SK-N-SH treated with all-trans-retinoic acid at 6 μM for 48 hours (cell line): ENCODE measurements at regions not wholly inside any gene's neighbourhood (a gene's known extent, or its start where the extent isn't known, plus 50 kb on each side); places are given as distances from the start of the nearest gene placed in this dataset.

Experiments used
- ATAC-seq: fragments of 200-7000 bp; cut with Tn5 transposase; 3 replicates; pipeline ENCODE4 v1.9.1; 2020; ENCODE audit warnings: mild to moderate bottlenecking, moderate library complexity
- ARNTL ChIP-seq: fragments of 450-650 bp; formaldehyde crosslinking; IDR thresholded peaks from 2 replicates; pipeline ENCODE4 v1.5.0; 2020; ENCODE audit warnings: low read depth, mild to moderate bottlenecking, moderate library complexity, borderline replicate concordance
- BACH2 ChIP-seq: fragments of 250-450 bp; sonication (Bioruptor Pico); IDR thresholded peaks from 2 replicates; pipeline ENCODE4 v1.9.0; 2021; ENCODE audit warnings: mild to moderate bottlenecking, borderline replicate concordance
- CSDC2 ChIP-seq: fragments of 250-450 bp; sonication (Bioruptor Pico); IDR thresholded peaks from 2 replicates; pipeline ENCODE4 v1.5.0; 2020; ENCODE audit warnings: mild to moderate bottlenecking, moderate library complexity
- ESRRG ChIP-seq: fragments of 250-450 bp; sonication (Bioruptor Pico); IDR thresholded peaks from 2 replicates; pipeline ENCODE4 v1.6.1; 2021; ENCODE audit warnings: mild to moderate bottlenecking
- GLIS3 ChIP-seq: fragments of 250-450 bp; sonication (Bioruptor Pico); IDR thresholded peaks from 2 replicates; pipeline ENCODE4 v1.5.0; 2020; ENCODE audit warnings: mild to moderate bottlenecking, moderate library complexity
- ISL1 ChIP-seq: fragments of 250-450 bp; sonication (Bioruptor Pico); IDR thresholded peaks from 2 replicates; pipeline ENCODE4 v2.1.2; 2022; ENCODE audit warnings: mild to moderate bottlenecking, moderate library complexity
- OSR1 ChIP-seq: fragments of 250-450 bp; sonication (Bioruptor Pico); IDR thresholded peaks from 2 replicates; pipeline ENCODE4 v1.8.0; 2022; ENCODE audit warnings: moderate library complexity, mild to moderate bottlenecking, inconsistent platforms
- PPARA ChIP-seq: fragments of 250-450 bp; sonication (Bioruptor Pico); IDR thresholded peaks from 2 replicates; pipeline ENCODE4 v1.5.0; 2020; ENCODE audit warnings: mild to moderate bottlenecking, borderline replicate concordance
- RARB ChIP-seq: fragments of 250-450 bp; sonication (Bioruptor Pico); IDR thresholded peaks from 2 replicates; pipeline ENCODE4 v1.8.0; 2021; ENCODE audit warnings: mild to moderate bottlenecking, moderate library complexity
- TCF4 ChIP-seq: fragments of 250-450 bp; sonication (Bioruptor Pico); IDR thresholded peaks from 2 replicates; pipeline ENCODE4 v1.8.0; 2021; ENCODE audit warnings: mild to moderate bottlenecking, moderate library complexity, borderline replicate concordance
- TOX ChIP-seq: fragments of 250-450 bp; sonication (Bioruptor Pico); IDR thresholded peaks from 2 replicates; pipeline ENCODE4 v1.8.0; 2021; ENCODE audit warnings: mild to moderate bottlenecking, moderate library complexity, borderline replicate concordance
- ZC3H10 ChIP-seq: fragments of 250-450 bp; sonication (Bioruptor Pico); IDR thresholded peaks from 2 replicates; pipeline ENCODE4 v1.5.1; 2021; ENCODE audit warnings: mild to moderate bottlenecking, moderate library complexity
- ZFP3 ChIP-seq: fragments of 250-450 bp; sonication (Bioruptor Pico); IDR thresholded peaks from 2 replicates; pipeline ENCODE4 v1.5.0; 2020; ENCODE audit warnings: mild to moderate bottlenecking, moderate library complexity
- ZFP30 ChIP-seq: fragments of 450-650 bp; formaldehyde crosslinking; IDR thresholded peaks from 2 replicates; pipeline ENCODE4 v1.5.0; 2022; ENCODE audit warnings: mild to moderate bottlenecking, moderate library complexity
- ZNF565 ChIP-seq: fragments of 450-650 bp; formaldehyde crosslinking; conservative IDR thresholded peaks from 2 replicates; pipeline ENCODE4 v1.5.0; 2020; ENCODE audit warnings: low read depth, mild to moderate bottlenecking, moderate library complexity
- ZNF70 ChIP-seq: fragments of 450-650 bp; formaldehyde crosslinking; IDR thresholded peaks from 2 replicates; pipeline ENCODE4 v1.5.0; 2020; ENCODE audit warnings: mild to moderate bottlenecking, moderate library complexity
- ZNF8 ChIP-seq: fragments of 450-650 bp; formaldehyde crosslinking; IDR thresholded peaks from 2 replicates; pipeline ENCODE4 v1.5.0; 2020; ENCODE audit warnings: mild to moderate bottlenecking, moderate library complexity
- TF ChIP-seq, protein P1 (sequence below): fragments of 250-450 bp; sonication (Bioruptor Pico); IDR thresholded peaks from 2 replicates; pipeline ENCODE4 v1.8.0; 2021; ENCODE audit warnings: low read depth, mild to moderate bottlenecking, moderate library complexity, borderline replicate concordance
- TF ChIP-seq, protein P2 (sequence below): fragments of 250-450 bp; sonication (Bioruptor Pico); IDR thresholded peaks from 2 replicates; pipeline ENCODE4 v1.5.1; 2020; ENCODE audit warnings: low read depth, mild to moderate bottlenecking, moderate library complexity
- TF ChIP-seq, protein P3 (sequence below): fragments of 250-450 bp; sonication (Bioruptor Pico); IDR thresholded peaks from 2 replicates; pipeline ENCODE4 v1.5.1; 2021; ENCODE audit warnings: mild to moderate bottlenecking, moderate library complexity
- TF ChIP-seq, protein P4 (sequence below): fragments of 250-450 bp; sonication (Bioruptor Pico); IDR thresholded peaks from 2 replicates; pipeline ENCODE4 v1.5.0; 2020; ENCODE audit warnings: mild to moderate bottlenecking, moderate library complexity

DNA sequence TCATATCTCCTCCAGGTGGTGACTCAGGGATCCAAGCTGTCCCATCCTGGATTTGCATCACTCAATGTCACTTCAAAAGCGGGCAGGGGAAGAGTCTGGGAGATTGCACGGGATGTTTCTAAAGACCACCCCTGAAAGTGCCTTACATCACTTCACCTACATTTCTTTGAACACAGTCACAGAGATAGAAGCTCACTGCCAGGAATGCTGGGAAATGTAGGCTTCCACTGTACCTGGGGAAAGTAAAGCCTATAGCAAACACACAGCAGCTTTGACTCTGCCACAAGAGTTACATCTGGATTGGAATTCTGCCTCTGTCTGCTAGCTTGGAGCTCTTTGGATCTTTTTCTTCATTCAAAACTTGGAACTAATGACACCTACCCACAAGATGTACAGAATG, 300.9 kb downstream of the WDR11 start:
- ATAC-seq: no peak
- TF ChIP-seq ISL1 (CRISPR knock-in tag): no peak
- TF ChIP-seq, all 23 proteins: peak for 0

DNA sequence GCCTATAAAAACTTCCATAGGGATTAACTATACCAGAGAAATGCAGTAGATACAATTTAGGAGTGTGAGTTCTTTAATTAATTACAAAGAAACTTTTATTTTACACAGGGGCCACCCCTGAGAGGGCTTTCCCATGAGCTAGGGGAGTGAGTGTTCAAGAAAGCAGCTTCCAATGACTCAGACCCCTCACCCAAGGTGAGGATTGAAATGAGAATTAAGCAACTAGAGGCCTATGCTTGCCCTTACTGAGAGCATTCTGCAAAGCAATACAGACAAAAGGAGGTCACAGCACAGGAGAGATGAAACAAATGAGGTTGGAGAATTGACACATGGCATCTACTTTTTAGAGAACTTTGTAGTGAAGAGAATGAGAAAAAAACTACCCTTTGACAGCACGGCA, 301.8 kb downstream of the WDR11 start:
- no peak for TF ChIP-seq TCF4 (CRISPR knock-in tag)
- no peak for TF ChIP-seq ZNF8 (CRISPR knock-in tag)
- TF ChIP-seq OSR1: no peak
- no peak for TF ChIP-seq RARB (CRISPR knock-in tag)
- no peak for TF ChIP-seq CSDC2
- no peak for TF ChIP-seq ISL1 (CRISPR knock-in tag)
- TF ChIP-seq ZFP3 (CRISPR knock-in tag): no peak
- TF ChIP-seq ARNTL (CRISPR knock-in tag): no peak
- TF ChIP-seq, protein P1, sequence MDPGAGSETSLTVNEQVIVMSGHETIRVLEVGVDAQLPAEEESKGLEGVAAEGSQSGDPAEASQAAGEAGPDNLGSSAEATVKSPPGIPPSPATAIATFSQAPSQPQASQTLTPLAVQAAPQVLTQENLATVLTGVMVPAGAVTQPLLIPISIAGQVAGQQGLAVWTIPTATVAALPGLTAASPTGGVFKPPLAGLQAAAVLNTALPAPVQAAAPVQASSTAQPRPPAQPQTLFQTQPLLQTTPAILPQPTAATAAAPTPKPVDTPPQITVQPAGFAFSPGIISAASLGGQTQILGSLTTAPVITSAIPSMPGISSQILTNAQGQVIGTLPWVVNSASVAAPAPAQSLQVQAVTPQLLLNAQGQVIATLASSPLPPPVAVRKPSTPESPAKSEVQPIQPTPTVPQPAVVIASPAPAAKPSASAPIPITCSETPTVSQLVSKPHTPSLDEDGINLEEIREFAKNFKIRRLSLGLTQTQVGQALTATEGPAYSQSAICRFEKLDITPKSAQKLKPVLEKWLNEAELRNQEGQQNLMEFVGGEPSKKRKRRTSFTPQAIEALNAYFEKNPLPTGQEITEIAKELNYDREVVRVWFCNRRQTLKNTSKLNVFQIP (CRISPR knock-in tag): no peak
- no peak for TF ChIP-seq ZFP30
- TF ChIP-seq BACH2 (CRISPR knock-in tag): no peak
- TF ChIP-seq ZNF70 (CRISPR knock-in tag): no peak
- TF ChIP-seq, protein P2, sequence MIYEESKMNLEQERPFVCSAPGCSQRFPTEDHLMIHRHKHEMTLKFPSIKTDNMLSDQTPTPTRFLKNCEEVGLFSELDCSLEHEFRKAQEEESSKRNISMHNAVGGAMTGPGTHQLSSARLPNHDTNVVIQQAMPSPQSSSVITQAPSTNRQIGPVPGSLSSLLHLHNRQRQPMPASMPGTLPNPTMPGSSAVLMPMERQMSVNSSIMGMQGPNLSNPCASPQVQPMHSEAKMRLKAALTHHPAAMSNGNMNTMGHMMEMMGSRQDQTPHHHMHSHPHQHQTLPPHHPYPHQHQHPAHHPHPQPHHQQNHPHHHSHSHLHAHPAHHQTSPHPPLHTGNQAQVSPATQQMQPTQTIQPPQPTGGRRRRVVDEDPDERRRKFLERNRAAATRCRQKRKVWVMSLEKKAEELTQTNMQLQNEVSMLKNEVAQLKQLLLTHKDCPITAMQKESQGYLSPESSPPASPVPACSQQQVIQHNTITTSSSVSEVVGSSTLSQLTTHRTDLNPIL: no peak
- TF ChIP-seq TOX: no peak
- no peak for TF ChIP-seq ESRRG
- TF ChIP-seq GLIS3 (CRISPR knock-in tag): no peak
- no peak for TF ChIP-seq ZNF565 (CRISPR knock-in tag)
- TF ChIP-seq, protein P3, sequence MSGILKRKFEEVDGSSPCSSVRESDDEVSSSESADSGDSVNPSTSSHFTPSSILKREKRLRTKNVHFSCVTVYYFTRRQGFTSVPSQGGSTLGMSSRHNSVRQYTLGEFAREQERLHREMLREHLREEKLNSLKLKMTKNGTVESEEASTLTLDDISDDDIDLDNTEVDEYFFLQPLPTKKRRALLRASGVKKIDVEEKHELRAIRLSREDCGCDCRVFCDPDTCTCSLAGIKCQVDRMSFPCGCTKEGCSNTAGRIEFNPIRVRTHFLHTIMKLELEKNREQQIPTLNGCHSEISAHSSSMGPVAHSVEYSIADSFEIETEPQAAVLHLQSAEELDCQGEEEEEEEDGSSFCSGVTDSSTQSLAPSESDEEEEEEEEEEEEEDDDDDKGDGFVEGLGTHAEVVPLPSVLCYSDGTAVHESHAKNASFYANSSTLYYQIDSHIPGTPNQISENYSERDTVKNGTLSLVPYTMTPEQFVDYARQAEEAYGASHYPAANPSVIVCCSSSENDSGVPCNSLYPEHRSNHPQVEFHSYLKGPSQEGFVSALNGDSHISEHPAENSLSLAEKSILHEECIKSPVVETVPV (CRISPR knock-in tag): no peak
- TF ChIP-seq, protein P4, sequence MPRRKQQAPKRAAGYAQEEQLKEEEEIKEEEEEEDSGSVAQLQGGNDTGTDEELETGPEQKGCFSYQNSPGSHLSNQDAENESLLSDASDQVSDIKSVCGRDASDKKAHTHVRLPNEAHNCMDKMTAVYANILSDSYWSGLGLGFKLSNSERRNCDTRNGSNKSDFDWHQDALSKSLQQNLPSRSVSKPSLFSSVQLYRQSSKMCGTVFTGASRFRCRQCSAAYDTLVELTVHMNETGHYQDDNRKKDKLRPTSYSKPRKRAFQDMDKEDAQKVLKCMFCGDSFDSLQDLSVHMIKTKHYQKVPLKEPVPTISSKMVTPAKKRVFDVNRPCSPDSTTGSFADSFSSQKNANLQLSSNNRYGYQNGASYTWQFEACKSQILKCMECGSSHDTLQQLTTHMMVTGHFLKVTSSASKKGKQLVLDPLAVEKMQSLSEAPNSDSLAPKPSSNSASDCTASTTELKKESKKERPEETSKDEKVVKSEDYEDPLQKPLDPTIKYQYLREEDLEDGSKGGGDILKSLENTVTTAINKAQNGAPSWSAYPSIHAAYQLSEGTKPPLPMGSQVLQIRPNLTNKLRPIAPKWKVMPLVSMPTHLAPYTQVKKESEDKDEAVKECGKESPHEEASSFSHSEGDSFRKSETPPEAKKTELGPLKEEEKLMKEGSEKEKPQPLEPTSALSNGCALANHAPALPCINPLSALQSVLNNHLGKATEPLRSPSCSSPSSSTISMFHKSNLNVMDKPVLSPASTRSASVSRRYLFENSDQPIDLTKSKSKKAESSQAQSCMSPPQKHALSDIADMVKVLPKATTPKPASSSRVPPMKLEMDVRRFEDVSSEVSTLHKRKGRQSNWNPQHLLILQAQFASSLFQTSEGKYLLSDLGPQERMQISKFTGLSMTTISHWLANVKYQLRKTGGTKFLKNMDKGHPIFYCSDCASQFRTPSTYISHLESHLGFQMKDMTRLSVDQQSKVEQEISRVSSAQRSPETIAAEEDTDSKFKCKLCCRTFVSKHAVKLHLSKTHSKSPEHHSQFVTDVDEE (CRISPR knock-in tag): no peak
- TF ChIP-seq PPARA (CRISPR knock-in tag): no peak
- ATAC-seq: no peak

DNA sequence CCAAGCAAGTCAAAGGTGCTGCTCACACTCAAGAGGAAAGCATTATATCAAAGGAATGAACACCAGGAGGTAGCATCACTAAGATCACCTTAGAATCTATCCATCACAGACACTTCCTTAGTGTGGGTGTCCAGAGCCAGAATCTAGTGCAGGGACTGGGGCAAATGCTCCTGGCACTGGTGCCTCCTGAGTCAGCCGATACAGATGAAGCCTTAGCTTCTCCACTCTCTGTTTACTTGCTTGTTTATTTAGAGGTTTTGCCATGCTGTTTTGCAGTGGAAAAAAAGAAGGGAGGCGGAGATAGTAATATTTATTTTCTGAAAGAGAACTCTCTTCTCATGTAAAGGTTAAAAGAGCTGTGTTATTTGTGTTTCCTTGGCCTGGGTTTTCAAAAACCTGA, 303.1 kb downstream of the WDR11 start:
- TF ChIP-seq, protein P2: no peak
- TF ChIP-seq ZFP3 (CRISPR knock-in tag) (no peak), TOX (no peak), TCF4 (CRISPR knock-in tag) (no peak), PPARA (CRISPR knock-in tag) (no peak)
- ATAC-seq: no peak

DNA sequence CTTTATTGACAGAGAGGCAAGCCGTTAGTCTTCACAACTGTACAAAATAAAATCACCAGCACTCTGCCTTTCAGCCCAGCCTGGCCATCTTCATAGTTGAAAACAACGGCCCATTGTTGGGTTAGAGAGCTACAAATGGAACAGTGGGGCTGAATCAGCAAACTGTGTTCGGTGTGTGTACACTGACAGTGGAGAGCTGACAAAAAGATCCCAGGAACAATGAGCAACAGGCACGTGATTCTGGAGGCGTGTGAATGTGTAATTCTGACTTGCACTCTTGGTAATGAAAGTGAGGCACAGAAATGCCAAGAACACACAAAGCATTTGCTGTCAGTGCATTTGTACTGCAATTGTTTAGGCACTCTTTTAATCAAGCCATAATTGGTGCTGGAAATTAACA, 303.7 kb downstream of the WDR11 start:
- TF ChIP-seq, protein P4 (CRISPR knock-in tag): no peak
- TF ChIP-seq, protein P2: no peak
- TF ChIP-seq OSR1: no peak
- TF ChIP-seq ZFP3 (CRISPR knock-in tag): no peak
- TF ChIP-seq ZNF70 (CRISPR knock-in tag): no peak
- no peak for TF ChIP-seq ZC3H10 (CRISPR knock-in tag)
- no peak for TF ChIP-seq TOX
- TF ChIP-seq ZNF565 (CRISPR knock-in tag): no peak
- no peak for TF ChIP-seq CSDC2
- no peak for ATAC-seq
